Vagina (tissue), 2 donors: ENCODE measurements at regions not wholly inside any gene's neighbourhood (a gene's known extent, or its start where the extent isn't known, plus 50 kb on each side); places are given as distances from the start of the nearest gene placed in this dataset.

Experiments used
- POLR2A ChIP-seq, 2 donors: fragments of 450-650 bp; IDR thresholded peaks; one replicate each; pipeline ENCODE4 v1.6.1; 2017; ENCODE audit warnings: antibody characterized with exemption in 2 of 2, mild to moderate bottlenecking in 2 of 2, moderate library complexity in 2 of 2
- TF ChIP-seq, protein P1 (sequence below), 3 experiments: fragments of 450-650 bp in 2 of 3; fragments of 200-600 bp in 1 of 3; sonication (generic) in 1 of 3; IDR thresholded peaks; one replicate each; pipeline ENCODE4 v1.5.1; 2017 to 2019; ENCODE audit warnings: antibody characterized with exemption in 3 of 3, mild to moderate bottlenecking in 2 of 3, moderate library complexity in 2 of 3

DNA sequence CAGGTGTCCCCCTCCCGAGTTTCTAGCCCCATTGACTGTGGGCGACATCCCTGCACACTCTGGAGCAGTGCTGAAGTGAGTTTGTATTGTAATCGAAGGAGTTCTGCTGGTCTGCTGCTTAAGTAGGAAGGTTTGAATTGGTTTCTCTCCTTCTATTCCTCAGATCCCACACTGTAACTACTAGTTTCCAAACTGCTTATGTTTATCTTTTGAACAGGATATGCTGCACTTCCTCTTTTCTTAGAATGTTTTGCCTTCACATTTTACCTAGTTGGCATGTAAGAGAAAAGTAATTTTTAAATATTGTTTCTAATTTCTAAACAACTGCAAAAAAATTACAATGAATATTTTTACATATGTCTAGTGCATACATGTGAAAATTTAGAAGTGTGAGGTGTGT, 511.8 kb downstream of the KLF12 start:
- TF ChIP-seq, protein P1, sequence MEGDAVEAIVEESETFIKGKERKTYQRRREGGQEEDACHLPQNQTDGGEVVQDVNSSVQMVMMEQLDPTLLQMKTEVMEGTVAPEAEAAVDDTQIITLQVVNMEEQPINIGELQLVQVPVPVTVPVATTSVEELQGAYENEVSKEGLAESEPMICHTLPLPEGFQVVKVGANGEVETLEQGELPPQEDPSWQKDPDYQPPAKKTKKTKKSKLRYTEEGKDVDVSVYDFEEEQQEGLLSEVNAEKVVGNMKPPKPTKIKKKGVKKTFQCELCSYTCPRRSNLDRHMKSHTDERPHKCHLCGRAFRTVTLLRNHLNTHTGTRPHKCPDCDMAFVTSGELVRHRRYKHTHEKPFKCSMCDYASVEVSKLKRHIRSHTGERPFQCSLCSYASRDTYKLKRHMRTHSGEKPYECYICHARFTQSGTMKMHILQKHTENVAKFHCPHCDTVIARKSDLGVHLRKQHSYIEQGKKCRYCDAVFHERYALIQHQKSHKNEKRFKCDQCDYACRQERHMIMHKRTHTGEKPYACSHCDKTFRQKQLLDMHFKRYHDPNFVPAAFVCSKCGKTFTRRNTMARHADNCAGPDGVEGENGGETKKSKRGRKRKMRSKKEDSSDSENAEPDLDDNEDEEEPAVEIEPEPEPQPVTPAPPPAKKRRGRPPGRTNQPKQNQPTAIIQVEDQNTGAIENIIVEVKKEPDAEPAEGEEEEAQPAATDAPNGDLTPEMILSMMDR (IDR thresholded peaks at IDR 0.05) = no peak
- no peak for TF ChIP-seq POLR2A (IDR thresholded peaks at IDR 0.05)
